HG03064 (cell line): ENCODE measurements at regions not wholly inside any gene's neighbourhood (a gene's known extent, or its start where the extent isn't known, plus 50 kb on each side); places are given as distances from the start of the nearest gene placed in this dataset.

Source experiments
- ATAC-seq: cut with Tn5 transposase; IDR thresholded peaks from one replicate; pipeline ENCODE4 v1.9.1; 2021; ENCODE audit warnings: low read depth; ENCODE audit not compliant: unreplicated experiment

DNA sequence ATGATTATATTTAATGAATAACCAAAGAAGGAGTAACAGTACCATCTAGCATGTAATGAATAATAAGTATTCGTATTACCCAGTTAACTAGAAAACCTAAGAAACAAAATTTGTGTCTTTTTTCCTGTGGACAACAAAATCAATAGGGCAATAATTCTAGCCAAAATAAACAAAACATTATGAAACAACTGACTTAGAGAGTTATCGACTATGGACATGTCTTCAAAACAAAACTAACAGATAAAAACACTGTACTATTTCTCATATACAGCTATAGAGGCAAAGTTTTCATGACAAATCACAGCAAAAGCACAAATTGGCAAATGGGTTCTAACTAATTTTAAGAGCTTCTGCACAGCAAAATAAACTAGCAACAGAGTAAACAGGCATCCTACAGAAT lies 224.1 kb downstream of the ALX1 start:
- no peak for ATAC-seq

GRCh38 chr12:85504624-85505023 lies 224.6 kb downstream of the ALX1 start:
- ATAC-seq: no peak

GRCh38 chr12:85507456-85507855 lies 227.4 kb downstream of the ALX1 start:
- ATAC-seq: no peak

GRCh38 chr12:85509081-85509856 lies 229.2 kb downstream of the ALX1 start:
- ATAC-seq: peak; percentile 27

DNA sequence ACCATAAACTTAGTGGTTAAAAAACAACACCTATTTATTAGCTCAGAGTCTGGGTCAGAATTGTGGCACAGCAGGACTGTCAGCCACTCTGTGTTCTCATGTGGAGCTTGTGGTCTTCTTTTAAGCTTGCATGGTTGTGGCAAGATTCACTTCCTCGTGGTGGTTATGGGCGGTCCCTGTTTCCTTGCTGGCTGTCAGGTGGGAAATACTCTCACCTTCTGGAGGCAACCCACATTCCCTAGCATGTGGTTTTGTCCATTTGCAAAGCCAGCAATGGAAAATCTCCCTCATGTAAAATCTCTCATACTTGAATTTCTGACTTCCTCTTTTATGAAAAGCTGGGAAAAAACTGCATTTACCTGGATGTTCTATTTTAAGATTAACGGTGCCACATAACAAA lies 229.8 kb downstream of the ALX1 start:
- ATAC-seq: peak; percentile 95

DNA sequence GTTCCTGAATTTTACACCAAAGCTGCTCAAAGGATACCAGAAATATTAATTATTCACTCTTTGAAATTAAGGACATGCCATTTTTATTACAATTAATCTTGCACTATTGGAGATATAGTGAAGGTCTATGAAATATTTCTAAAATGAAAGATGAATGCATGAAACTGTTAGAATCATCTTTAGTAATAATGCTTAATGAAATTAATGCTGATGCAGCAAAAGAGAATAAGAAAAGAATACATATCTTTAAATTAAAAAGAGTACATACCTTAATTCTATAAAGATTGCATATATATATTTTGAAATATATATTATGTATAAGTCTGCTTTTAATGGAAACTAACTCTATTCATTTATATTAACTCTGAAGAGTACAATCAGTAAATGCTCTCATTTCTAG lies 236.0 kb downstream of the ALX1 start:
- ATAC-seq: no peak

DNA sequence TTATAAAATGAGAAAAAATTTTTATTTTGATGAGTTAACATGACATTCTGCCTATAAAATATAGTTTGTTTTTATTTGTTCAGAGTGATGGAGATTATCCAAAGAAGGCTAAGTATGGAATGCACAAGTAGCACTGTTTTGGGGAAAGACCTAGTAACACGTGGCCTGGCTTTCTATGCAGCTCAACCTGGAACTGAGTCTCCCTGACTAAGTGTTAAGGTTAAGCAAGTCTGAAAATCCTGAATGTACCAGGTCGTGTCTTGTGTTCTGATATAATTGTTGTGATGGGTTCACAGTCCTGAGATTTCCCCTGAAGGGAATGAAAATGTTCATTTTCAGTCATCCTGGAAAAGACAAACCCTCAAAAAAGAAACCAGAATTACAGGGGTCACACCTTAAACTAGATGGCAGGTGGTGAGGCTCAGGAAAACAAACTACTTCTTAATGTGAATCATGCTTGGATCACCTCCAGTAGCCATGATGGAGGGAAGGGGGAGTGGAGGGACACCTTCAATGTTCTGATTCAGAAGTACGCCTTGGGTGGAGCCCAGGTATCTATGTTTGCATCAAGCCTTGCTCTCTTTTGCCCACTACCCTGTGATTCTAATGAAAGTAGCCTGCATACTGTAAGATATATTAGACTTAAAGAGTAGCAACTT lies 236.8 kb downstream of the ALX1 start:
- ATAC-seq: no peak

DNA sequence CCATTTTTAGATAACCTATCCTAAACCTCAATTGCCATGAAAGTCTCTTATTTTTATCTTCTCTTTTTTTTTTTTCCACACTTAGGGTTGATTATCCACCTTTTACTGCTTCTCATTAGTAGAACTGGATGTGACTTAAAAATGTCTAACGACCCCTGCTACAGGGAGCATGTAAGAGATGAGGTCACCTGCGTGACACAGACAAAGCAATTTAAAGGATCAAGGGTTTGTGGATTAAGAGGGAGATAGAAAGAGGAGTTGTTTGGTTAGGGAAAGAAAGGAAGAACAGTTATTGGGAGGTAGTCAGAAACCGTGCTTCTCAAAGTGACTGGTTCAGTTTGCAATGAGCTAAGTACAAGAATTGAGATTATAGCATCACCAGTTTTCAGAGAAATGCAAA lies 239.1 kb downstream of the ALX1 start:
- no peak for ATAC-seq

- no peak for ATAC-seq
Measured at GRCh38 chr12:85523197-85523596, 243.2 kb downstream of the ALX1 start.

- peak; percentile 69 for ATAC-seq
Measured at GRCh38 chr12:85527192-85527591, 247.2 kb downstream of the ALX1 start.

DNA sequence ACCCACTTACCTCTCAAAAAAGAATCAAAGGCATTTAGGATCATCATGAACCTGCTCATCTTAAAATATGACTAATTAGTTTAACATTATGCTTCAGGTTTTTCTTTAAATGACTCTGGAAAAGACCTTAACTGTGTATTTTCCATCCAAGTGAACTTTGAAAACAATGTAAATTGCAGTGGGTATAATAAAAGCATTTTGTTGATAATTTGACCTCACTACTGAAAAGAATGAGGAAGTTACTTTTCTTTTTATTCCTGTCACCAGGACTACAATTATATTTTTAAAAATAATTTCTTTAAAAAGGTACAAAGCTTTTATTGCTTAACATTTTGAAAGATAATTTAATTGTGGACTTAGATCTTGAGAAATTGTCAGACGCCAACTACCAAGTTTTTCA lies 249.9 kb downstream of the ALX1 start:
- no peak for ATAC-seq

GRCh38 chr12:85530456-85530855 lies 250.4 kb downstream of the ALX1 start:
- ATAC-seq: no peak

DNA sequence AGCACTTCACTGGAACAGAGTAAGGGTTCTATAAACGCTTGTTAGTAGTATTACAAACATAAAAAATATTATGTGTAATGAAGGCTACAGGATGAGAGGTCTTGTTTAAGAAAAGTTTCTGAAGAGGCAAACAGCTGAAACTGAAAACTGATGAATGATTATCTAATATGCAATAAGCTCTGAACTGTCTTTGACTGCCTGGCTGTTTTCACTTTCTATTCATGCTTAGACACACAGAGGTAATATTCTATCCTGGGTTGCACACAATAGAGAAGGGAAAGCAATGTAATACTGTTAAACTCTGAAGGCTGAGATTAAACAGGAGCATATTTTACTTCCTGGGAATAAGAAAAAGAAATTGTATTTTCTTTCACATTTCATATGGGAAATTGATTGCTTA lies 251.3 kb downstream of the ALX1 start:
- ATAC-seq: peak; percentile 93

GRCh38 chr12:85549640-85550039 lies 269.6 kb downstream of the ALX1 start:
- ATAC-seq: no peak

DNA sequence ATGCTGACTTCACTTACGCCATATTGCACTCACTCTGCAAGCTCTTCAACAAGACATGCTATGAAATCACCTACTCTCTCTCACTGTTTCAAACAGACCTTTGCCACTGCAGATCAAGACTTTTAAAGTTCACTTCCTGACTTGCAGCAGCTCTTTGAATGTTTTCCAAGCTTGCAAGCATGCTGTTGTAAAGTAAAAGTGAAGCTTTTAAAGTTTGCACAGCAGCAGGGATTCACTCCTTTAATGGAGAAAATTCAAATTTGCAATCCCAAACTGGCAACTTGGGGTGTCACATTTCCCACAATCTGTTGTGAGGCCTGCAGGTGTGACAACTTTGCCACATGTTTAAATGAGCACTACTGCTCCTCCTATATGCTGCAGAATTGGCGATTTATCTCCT lies 270.9 kb downstream of the ALX1 start:
- ATAC-seq: no peak

- no peak for ATAC-seq
Measured at GRCh38 chr12:85552461-85552860, 272.4 kb downstream of the ALX1 start.

- no peak for ATAC-seq
Measured at GRCh38 chr12:85557850-85558249, 277.8 kb downstream of the ALX1 start.

GRCh38 chr12:85558684-85559083 lies 277.5 kb downstream of the RASSF9 start:
- ATAC-seq: no peak

DNA sequence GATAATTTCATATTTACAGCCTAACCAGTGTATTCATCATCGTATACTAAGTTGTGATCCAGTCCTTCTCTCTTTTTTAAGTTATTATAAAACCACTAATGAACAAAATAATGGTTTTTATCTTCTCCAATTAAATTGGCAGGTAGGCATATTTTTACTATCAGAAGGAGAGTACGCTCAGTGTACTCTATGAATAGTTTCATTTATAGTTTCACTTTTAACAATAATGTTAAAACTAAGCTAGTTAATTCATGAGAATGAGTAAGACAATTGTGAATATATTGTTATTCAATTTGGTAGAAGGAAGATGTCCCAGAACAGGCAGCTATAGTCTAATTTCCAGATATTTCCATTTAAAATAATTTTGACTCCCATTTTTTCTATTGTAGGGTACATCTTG lies 277.1 kb downstream of the RASSF9 start:
- no peak for ATAC-seq

DNA sequence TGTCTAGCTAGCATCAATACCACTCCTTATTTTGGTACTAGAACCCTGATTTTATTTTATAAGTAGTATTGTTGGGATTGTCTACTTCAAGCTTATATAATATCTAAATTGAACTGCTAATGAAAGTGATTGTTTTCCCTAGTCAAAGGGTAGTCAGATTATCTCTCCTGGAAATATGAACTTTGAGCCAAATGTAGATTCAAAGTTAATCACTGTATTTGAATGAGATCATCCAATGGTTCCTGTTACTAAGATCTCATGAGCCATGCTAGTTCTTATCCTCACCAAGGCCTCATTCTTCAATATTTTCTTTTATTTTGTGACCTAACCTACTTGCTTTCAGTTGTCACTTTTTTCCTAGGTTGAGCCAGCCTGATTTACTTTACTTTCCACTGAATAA lies 276.7 kb downstream of the RASSF9 start:
- no peak for ATAC-seq

- no peak for ATAC-seq
Measured at GRCh38 chr12:85562765-85563164, 273.4 kb downstream of the RASSF9 start.

DNA sequence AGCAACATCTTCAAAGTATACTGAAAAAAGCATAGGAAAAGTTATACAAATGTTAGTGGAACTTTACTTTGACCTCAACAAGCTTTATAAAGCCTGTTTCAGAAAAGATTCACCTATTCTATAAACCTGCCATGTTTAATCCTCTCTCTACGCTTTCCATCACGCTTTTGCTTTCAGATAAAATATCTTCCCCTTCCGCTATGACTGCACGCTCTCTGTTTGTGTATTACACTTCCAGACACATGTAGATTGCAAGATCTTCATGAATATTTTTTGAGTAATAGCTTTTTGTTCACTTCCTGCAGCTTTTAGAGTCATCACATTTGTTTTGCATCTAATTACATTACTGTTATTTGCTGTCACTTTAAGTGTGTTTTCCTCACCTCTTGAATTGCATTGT lies 271.4 kb downstream of the RASSF9 start:
- ATAC-seq: no peak
